GM18907 (cell line): ENCODE measurements at regions not wholly inside any gene's neighbourhood (a gene's known extent, or its start where the extent isn't known, plus 50 kb on each side); places are given as distances from the start of the nearest gene placed in this dataset.
"Not testable (repeated sequence)": the region's sequence is repeated elsewhere in the genome, so short reads cannot be mapped to it uniquely, and the experiment has no call there.

Experiments
- ATAC-seq: cut with Tn5 transposase; IDR thresholded peaks from one replicate; pipeline ENCODE4 v1.9.1; 2021; ENCODE audit warnings: mild to moderate bottlenecking, moderate library complexity; ENCODE audit not compliant: unreplicated experiment

- no peak for ATAC-seq
These were observed 589.0 kb downstream of the C12orf50 start for GRCh38 chr12:87439990-87440827.

GRCh38 chr12:87430444-87430843, 598.8 kb downstream of the C12orf50 start:
- ATAC-seq = no peak

- ATAC-seq = no peak
These were observed 600.4 kb downstream of the C12orf50 start for GRCh38 chr12:87428701-87429277.

DNA sequence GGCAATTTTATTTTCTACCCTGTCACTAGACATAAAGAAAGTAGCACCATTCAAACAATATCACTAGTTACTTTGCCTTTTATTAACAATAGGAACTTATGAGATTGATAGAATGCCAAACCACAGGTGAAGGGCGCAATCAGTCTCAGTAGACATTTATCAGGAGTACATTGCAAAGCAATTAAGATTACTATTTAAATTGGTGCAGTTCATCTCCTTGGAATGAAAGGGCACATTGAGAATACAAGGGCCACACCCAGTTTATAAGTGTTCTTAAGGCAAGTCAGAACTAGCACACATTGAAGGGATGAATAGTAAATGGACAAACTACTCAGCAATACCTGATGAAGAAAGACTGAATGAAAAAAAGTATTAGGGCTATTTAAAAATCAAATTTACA, 601.4 kb downstream of the C12orf50 start:
- ATAC-seq = no peak

DNA sequence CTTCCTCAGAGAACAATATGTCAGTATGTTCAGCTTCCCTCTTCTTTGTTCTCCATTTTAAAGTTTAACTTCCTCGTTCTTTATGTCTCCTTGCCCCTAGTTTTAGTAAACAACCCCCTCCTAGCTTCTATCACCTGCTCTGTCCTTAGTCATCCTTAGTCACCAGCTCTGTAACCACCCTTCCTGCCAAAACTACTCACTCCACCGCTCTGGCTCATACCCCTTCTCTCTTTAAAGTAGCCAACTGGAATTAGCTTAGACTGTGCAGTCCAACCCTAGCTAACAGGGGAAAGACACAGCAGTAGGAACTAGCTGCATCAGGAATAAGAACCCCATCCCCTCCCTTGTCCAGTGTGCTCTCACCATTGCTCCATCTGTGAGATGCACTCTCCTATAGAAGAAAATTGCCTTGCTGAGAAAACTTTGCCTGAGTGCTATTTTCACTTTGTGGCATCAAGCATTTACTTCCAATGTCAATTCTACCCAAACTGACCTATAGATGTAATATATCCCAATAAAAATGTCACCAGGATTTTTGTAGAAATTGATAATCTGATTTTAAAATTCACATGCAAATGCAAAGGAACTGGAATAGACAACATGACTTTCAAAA, 603.2 kb downstream of the C12orf50 start:
- no peak for ATAC-seq

- ATAC-seq = not testable (repeated sequence)
These were observed 608.0 kb downstream of the C12orf50 start for GRCh38 chr12:87421233-87421632.

DNA sequence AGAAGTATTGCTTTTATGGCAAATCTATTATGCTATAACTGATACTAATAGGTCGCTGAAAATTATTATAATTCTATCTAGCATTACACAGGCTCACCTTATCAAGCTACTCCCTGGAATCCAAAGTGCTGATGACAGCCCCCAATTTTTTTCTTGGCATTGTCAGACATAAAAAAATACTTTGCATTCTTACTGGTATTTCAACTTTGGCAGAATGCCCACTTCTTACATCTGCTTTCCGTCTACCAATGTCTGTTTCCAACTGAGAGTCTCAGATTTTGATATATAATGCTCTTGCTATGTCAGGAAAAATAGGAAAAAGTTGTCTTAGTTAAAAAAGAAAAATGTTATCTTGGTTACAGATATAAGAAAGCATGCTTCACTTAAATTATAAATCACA, 615.4 kb downstream of the C12orf50 start:
- no peak for ATAC-seq

GRCh38 chr12:87406926-87407325, 622.3 kb downstream of the C12orf50 start:
- no peak for ATAC-seq

DNA sequence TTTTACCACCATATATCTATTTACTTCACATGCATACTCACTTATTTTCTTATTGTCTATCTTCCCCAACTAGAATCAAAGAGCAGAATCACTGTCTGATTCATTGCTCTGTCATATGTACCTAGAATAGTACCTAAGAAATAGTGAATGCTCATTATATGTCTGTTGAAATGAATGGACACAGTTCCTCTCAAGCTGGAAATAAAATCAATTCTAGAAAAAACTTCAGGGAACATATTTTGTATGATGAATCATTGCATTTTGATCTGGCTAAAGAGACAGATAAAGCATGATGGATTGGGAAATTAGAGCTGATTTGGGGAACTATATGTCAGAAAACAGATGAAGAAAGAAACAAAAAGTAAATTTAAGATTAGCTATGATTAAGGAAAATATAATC, 623.3 kb downstream of the C12orf50 start:
- no peak for ATAC-seq

GRCh38 chr12:87394168-87394567, 635.0 kb downstream of the C12orf50 start:
- not testable (repeated sequence) for ATAC-seq

- no peak for ATAC-seq
These were observed 640.8 kb downstream of the C12orf50 start for GRCh38 chr12:87388376-87388775.

DNA sequence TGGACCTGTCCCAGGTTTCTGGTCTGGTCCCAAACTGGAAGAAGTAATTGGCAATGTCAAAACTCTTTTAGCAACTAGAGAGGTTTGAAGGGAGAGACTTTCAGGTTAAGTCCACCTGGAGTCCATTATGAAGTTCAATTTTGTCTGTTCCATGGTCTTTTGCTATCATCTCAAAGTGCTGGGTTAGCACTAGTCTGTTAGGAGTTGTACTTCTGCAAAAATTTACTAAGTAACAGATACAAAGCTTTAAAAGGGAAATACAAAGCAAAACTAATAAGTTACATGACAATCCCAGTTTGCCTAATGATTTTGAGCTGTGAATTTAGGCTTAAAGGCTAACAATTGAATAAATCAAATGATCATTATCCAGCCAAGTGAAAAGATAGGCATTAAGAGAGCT, 643.9 kb downstream of the C12orf50 start:
- ATAC-seq = no peak

- ATAC-seq = no peak
These were observed 645.0 kb downstream of the C12orf50 start for GRCh38 chr12:87384226-87384625.

GRCh38 chr12:87383680-87384079, 645.5 kb downstream of the C12orf50 start:
- no peak for ATAC-seq

GRCh38 chr12:87382959-87383566, 646.1 kb downstream of the C12orf50 start:
- ATAC-seq = no peak

DNA sequence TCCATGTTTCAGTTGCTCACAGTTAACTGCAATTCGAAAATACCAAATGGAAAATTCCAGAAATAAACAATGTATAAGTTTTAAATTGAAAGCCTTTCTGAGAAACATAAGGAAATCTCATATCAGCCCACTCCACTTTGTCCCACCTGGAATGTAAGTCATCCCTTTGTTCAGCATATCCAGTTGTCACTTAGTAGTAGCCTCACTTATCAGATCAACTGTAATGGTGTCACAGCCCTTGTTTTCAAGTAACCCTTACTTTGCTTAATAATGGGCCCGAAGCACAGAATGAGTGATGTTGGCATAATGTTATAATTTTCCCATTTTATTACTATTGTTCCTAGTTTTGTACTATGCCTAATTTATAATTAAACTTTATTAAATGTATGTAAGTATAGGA, 646.8 kb downstream of the C12orf50 start:
- no peak for ATAC-seq

DNA sequence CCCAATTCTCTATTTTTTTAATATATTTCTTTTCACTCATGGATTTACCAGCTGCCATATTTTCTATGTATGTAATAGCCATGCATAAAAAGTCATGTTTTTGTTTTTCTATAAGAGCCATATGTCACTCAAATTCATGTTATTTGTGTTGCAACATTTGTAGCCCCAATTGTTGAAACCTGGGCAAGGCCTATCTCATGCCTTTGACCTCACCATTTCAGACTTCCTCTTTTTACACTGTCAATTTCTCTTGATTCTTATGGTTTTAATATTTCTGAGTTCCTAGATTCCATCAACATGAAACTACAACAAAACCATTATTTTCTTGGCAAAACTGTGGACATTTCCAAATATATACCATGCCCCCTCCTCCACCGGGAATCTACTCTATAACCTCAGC, 647.5 kb downstream of the C12orf50 start:
- ATAC-seq = no peak

GRCh38 chr12:87378526-87378925, 650.7 kb downstream of the C12orf50 start:
- ATAC-seq = no peak

DNA sequence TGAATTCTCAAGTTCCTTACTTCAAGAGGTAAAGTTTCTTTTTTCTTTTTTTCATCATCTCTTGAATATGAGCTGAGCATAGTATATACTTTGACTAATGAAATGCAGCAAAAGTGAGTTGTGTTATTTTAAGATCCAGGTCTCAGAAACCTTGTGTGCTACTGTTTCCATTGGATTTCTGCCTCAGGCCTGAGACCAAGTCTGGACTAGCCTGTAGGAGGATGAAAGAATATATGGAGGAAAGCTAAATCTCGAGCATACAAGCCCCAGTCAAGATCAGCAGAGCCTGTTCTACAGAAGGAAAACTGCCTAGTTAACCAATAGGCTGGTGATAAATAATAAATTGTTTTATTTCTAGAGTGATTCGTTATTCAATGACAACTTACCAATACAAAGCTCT, 652.5 kb downstream of the C12orf50 start:
- ATAC-seq = no peak

DNA sequence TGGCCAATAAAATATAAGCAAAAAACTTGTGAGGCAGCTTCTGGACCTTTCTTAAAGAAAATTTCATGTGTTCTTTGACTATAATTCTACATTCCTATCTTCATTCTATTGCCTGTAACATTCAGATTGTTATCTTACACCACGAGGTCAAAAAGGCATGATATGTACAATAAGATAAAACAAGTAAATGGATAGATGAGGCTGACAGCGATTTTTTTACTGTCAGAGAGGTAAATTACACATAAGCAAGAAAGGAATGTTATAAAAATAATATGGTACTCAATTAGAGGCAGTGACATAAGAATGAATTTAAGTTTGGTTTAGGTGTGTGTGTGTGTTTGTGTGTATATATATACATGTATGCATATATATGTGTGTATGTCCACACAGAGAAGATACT, 660.0 kb downstream of the C12orf50 start:
- no peak for ATAC-seq

DNA sequence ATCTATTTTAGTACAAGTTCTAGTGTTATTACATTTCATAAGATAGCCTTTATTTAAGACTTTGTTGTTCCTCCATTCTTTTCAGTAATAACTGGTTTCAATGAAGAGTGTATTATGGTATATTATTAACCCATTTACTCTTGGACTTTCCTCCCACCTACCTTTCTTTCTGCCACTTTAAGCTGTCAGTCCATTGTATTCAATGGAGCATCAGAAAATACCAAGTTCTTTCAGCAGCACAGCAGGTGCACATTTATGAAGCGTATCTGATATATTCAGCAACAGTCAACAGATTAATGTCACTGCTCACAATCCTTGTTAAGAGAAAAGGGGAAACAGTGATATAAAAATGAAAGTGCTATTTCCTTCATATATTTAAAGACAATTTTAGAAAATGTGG, 660.9 kb downstream of the C12orf50 start:
- ATAC-seq = no peak

- ATAC-seq = no peak
These were observed 663.8 kb downstream of the C12orf50 start for GRCh38 chr12:87365423-87365822.
